Osteocyte (in vitro differentiated cells): ENCODE measurements at regions not wholly inside any gene's neighbourhood (a gene's known extent, or its start where the extent isn't known, plus 50 kb on each side); places are given as distances from the start of the nearest gene placed in this dataset.
A peak's percentile ranks its signal among the peaks of the same experiment; 100 is the strongest.
"Not testable (repeated sequence)": the region's sequence is repeated elsewhere in the genome, so short reads cannot be mapped to it uniquely, and the experiment has no call there.

Experiments
- DNase-seq: peaks from one replicate; pipeline ENCODE4 v3.0.0; 2021; ENCODE audit warnings: mixed read lengths; ENCODE audit not compliant: unreplicated experiment; ENCODE audit errors: extremely low spot score
- H3K27ac Mint-ChIP-seq: one replicate; pipeline ENCODE4 v1.8.0; 2021; ENCODE audit warnings: mild to moderate bottlenecking, mixed read lengths; ENCODE audit not compliant: unreplicated experiment
- H3K27me3 Mint-ChIP-seq: one replicate; pipeline ENCODE4 v1.8.0; 2021; ENCODE audit warnings: mixed read lengths; ENCODE audit not compliant: unreplicated experiment
- H3K36me3 Mint-ChIP-seq: one replicate; pipeline ENCODE4 v1.8.0; 2021; ENCODE audit warnings: mixed read lengths; ENCODE audit not compliant: unreplicated experiment
- H3K4me1 Mint-ChIP-seq: one replicate; pipeline ENCODE4 v1.8.0; 2021; ENCODE audit warnings: mixed read lengths; ENCODE audit not compliant: unreplicated experiment
- H3K4me3 Mint-ChIP-seq: one replicate; pipeline ENCODE4 v1.8.0; 2021; ENCODE audit warnings: mild to moderate bottlenecking, moderate library complexity, mixed read lengths; ENCODE audit not compliant: unreplicated experiment
- H3K9me3 Mint-ChIP-seq: one replicate; pipeline ENCODE4 v1.8.0; 2021; ENCODE audit warnings: mixed read lengths; ENCODE audit not compliant: unreplicated experiment

- not testable (repeated sequence) for H3K9me3 Mint-ChIP-seq, H3K4me1 Mint-ChIP-seq, H3K27me3 Mint-ChIP-seq, DNase-seq, H3K4me3 Mint-ChIP-seq, H3K27ac Mint-ChIP-seq, H3K36me3 Mint-ChIP-seq
Measured at GRCh38 chr1:120357046-120357445, 57.8 kb upstream of the NBPF8 start.

GRCh38 chr1:120356170-120356569 is 58.7 kb upstream of the NBPF8 start:
- not testable (repeated sequence) for H3K9me3 Mint-ChIP-seq, H3K27me3 Mint-ChIP-seq, H3K4me3 Mint-ChIP-seq, H3K36me3 Mint-ChIP-seq, DNase-seq, H3K27ac Mint-ChIP-seq, H3K4me1 Mint-ChIP-seq

DNA sequence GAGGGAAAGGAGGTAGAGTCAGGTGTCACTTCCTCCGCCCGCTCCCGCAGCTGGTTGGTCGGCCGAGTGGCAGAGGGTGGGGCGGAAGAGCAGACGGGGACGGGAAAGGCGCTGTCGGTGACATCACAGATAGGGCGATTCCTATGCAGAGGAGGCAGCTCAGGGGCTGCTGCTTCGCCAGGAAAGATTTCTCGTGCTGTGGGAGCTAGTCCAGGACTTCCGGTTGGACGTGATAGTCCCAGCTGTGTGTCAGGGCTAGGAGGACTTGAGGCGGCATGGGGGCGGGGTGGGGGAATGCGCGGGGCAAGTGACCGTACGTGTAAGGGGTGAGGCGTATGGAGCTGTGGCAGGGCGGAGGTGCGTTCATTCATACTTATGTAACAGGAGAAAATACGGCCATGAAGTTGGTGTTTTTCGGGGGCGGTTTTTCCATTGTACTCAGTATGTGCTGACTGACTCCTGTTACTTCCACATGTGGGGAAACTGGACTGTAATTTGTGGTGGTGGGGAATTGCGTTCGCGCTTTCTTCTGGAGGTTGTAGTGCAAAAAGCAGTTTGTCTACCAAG is 60.1 kb upstream of the NBPF8 start:
- not testable (repeated sequence) for DNase-seq, H3K9me3 Mint-ChIP-seq, H3K36me3 Mint-ChIP-seq, H3K27me3 Mint-ChIP-seq, H3K4me1 Mint-ChIP-seq
- peak overlapping the region; percentile 82 for H3K27ac Mint-ChIP-seq
- H3K4me3 Mint-ChIP-seq = peak overlapping the region; percentile 68

DNA sequence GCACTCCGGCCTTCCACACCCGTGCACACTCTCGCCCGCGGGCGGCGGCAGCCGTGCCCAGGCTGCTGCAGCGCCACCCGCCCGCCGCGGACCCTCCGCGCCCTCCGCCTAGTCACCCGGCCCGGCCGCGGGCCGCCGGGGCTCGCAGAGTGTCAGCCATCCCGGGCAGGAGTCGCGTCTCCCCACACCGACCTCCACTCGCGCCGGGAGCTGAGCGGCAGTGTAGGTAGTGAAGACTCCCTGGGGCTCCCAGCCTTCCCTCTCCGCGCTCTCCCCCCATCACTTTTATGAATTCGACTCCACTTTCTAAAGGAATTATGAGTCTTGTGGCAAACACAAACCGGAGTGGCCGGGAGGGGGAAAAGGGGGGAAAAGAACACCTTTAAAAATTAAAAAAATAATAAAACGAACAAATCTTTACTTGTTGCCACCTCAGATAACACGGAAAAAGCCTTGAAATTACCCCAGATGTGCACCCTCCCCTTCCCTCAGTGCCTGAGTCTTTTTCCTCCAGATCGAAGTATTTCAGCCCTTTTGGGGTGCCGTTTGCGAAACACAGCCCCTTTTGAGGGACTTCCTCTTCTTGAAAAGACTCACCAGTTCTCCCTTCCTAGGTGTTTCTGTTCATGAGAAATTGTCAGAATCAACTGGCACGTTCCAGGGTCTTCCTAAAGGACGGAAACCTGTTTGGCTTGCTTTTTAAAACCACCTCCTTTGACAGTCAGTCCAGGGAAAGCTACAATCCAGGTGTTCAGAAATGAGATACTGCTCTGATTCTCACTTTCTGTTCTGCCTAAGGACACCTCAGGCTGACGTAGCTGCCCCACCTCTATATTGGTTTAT is 72.4 kb upstream of the NBPF8 start:
- H3K9me3 Mint-ChIP-seq, DNase-seq, H3K27ac Mint-ChIP-seq, H3K36me3 Mint-ChIP-seq, H3K4me1 Mint-ChIP-seq, H3K27me3 Mint-ChIP-seq: not testable (repeated sequence)
- peak overlapping the region; percentile 62 for H3K4me3 Mint-ChIP-seq

- DNase-seq = not testable (repeated sequence)
Measured at GRCh38 chr1:120341756-120342155, 73.1 kb upstream of the NBPF8 start.

GRCh38 chr1:120340838-120341751 is 73.7 kb upstream of the NBPF8 start:
- peak overlapping the region; percentile 72 for H3K4me3 Mint-ChIP-seq
- H3K36me3 Mint-ChIP-seq, H3K4me1 Mint-ChIP-seq, DNase-seq, H3K27me3 Mint-ChIP-seq, H3K9me3 Mint-ChIP-seq, H3K27ac Mint-ChIP-seq: not testable (repeated sequence)

More at GRCh38 chr1:120341756-120342155, 73.1 kb upstream of the NBPF8 start:
- not testable (repeated sequence) for H3K27me3 Mint-ChIP-seq, H3K4me1 Mint-ChIP-seq, H3K36me3 Mint-ChIP-seq, H3K9me3 Mint-ChIP-seq
- H3K27ac Mint-ChIP-seq = peak overlapping the region; percentile 27
- peak overlapping the region; percentile 72 for H3K4me3 Mint-ChIP-seq

DNA sequence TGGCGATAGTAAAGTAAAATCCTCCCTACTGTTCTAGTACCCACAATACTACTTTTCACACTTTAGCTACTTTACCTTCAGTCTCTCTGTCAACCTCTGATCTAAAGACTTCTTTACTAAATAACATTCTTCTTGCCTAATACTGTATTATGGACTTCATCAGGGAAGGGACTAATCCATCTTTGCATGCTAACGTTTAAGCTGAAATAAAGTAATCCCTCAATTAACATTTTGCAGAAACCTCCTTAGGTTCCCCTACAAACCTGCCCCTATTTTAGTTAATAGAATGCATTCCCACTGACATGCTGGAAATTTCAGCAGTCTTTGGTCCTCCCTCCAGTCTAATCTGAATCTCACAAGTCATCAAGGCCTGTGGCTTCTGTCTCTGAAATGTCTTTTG is 99.1 kb upstream of the NBPF8 start:
- not testable (repeated sequence) for H3K9me3 Mint-ChIP-seq, H3K27me3 Mint-ChIP-seq, H3K4me1 Mint-ChIP-seq, H3K27ac Mint-ChIP-seq, DNase-seq, H3K4me3 Mint-ChIP-seq, H3K36me3 Mint-ChIP-seq

DNA sequence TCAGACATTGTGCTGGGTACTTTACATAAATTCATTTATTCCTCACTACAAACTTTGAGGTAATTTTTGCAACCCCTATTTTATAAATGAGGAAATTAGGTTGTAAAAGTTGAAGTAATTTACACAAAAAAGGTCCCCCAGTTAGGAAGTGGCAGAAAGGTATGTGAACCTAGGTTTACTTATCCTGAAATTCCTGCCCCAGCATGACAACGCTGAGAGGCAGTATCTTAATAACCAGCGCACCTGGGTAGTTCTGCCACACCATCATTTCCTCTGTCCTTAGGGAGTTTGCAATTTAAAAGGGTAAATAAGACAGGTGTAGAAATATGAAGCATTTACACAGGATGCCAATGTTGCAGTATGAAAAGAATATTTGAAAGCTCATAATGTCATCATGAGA is 102.9 kb upstream of the NBPF8 start:
- H3K4me1 Mint-ChIP-seq, H3K4me3 Mint-ChIP-seq: not testable (repeated sequence)

DNA sequence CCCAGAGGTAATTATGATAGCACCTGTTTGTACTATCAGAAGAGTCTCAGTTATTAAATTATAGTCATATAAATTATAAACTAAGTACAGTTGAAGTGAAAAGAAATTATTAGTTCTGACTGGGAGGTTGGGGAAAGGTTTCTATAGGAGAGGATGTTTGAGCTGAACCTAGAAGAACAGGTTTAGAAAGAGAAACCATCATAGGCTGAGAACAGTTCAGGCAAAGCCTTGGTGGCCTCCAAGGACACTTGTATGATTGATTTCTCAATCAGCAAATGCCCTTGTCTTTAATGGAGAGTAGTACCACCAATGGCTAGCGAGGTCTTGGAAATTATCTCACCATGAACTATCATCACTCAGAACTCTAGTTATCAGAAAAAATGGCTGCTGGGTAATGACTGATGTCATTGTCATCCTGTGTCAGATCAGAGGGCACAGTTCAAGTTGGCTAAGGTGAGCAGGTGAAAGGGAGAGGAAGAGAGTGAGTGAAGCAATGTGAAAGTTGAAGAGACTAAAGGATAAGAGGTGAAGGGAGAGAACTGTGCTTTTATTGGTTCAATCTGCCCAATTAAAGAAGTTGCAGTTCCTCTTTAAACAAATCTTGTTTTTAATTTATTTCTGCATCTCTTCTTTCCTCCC is 105.8 kb upstream of the NBPF8 start:
- not testable (repeated sequence) for H3K36me3 Mint-ChIP-seq, DNase-seq, H3K9me3 Mint-ChIP-seq, H3K4me3 Mint-ChIP-seq, H3K27ac Mint-ChIP-seq, H3K27me3 Mint-ChIP-seq, H3K4me1 Mint-ChIP-seq

More for the DNA sequence above, 102.9 kb upstream of the NBPF8 start:
- not testable (repeated sequence) for H3K9me3 Mint-ChIP-seq, DNase-seq, H3K36me3 Mint-ChIP-seq, H3K27ac Mint-ChIP-seq, H3K27me3 Mint-ChIP-seq

- not testable (repeated sequence) for H3K27ac Mint-ChIP-seq, H3K9me3 Mint-ChIP-seq, H3K27me3 Mint-ChIP-seq, DNase-seq, H3K4me3 Mint-ChIP-seq, H3K4me1 Mint-ChIP-seq, H3K36me3 Mint-ChIP-seq
Measured at GRCh38 chr1:120305046-120305445, 109.8 kb upstream of the NBPF8 start.

- H3K36me3 Mint-ChIP-seq, H3K27ac Mint-ChIP-seq, H3K9me3 Mint-ChIP-seq, H3K4me3 Mint-ChIP-seq, DNase-seq, H3K4me1 Mint-ChIP-seq, H3K27me3 Mint-ChIP-seq: not testable (repeated sequence)
Measured at GRCh38 chr1:120304341-120304740, 110.5 kb upstream of the NBPF8 start.
